GM12878 (cell line): ENCODE measurements at regions not wholly inside any gene's neighbourhood (a gene's known extent, or its start where the extent isn't known, plus 50 kb on each side); places are given as distances from the start of the nearest gene placed in this dataset.

Experiments
- ATAC-seq: fragments of 200-7000 bp; cut with Tn5 transposase; 3 replicates; pipeline ENCODE4 v1.9.1; 2020; ENCODE audit warnings: mild to moderate bottlenecking, moderate library complexity
- BruUV-seq: library from RNA; stranded (reverse); fragments of 400-500 nt; replicated peaks from 2 replicates; lab custom pipeline; 2021; lab: Mats Ljungman, UMichigan
- CTCF ChIA-PET: fragments of 300-600 bp; sonication (Branson Sonifier 250); formaldehyde crosslinking; extraction: SDS; loops from one replicate; lab custom pipeline; 2021; ENCODE audit warnings: inconsistent platforms; lab: Yijun Ruan, JAX
- POLR2A ChIA-PET: fragments of 350-600 bp; formaldehyde crosslinking; extraction: SDS; loops from one replicate; lab custom pipeline; 2021; ENCODE audit warnings: inconsistent platforms; lab: Charles Lee
- RAD21 ChIA-PET: fragments of 300-600 bp; sonication (Branson Sonifier 250); formaldehyde crosslinking; loops from one replicate; lab custom pipeline; 2023; ENCODE audit warnings: antibody characterized with exemption; ENCODE audit not compliant: unreplicated experiment; lab: Charles Lee
- SMC1A ChIA-PET: fragments of 300-600 bp; sonication (Branson Sonifier 250); formaldehyde crosslinking; loops from one replicate; lab custom pipeline; 2023; ENCODE audit not compliant: unreplicated experiment, uncharacterized antibody; lab: Charles Lee
- DNase-seq: peaks from one replicate; pipeline ENCODE4 v3.0.0-alpha.2; 2011; ENCODE audit warnings: low read depth, low spot score
- FAIRE-seq: peaks from 3 replicates; lab custom pipeline; 2011; peaks lifted over from hg19 to GRCh38; lab: Jason Lieb, UNC
- H2AFZ ChIP-seq: 2 replicates; pipeline ENCODE4 v1.6.0; 2011; ENCODE audit warnings: low read depth, low read length, control low read depth; ENCODE audit not compliant: control insufficient read depth
- H3K27ac ChIP-seq: 2 replicates; pipeline ENCODE4 v1.5.1; 2011; ENCODE audit warnings: control low read depth; ENCODE audit not compliant: control insufficient read depth, insufficient read depth
- H3K27me3 ChIP-seq, 2 experiments: replicated peaks in 1 of 2; 2 replicates each; pipeline versions ENCODE4 v1.6.0 to v1.6.1; 2011; ENCODE audit warnings: low read length in 1 of 2; ENCODE audit not compliant: control insufficient read depth in 2 of 2, insufficient read depth in 2 of 2
- H3K36me3 ChIP-seq, 2 experiments: 2 replicates each; pipeline ENCODE4 v1.5.1; 2011; ENCODE audit warnings: low read length in 1 of 2; ENCODE audit not compliant: control insufficient read depth in 2 of 2, insufficient read depth in 2 of 2
- H3K4me1 ChIP-seq: 2 replicates; pipeline ENCODE4 v1.6.1; 2011; ENCODE audit warnings: mild to moderate bottlenecking, low read length, moderate library complexity, mixed read lengths; ENCODE audit not compliant: control insufficient read depth, insufficient read depth
- H3K4me2 ChIP-seq: 2 replicates; pipeline ENCODE4 v1.6.0; 2011; ENCODE audit warnings: control low read depth; ENCODE audit not compliant: control insufficient read depth, insufficient read depth
- H3K4me3 ChIP-seq: fragments of 200-600 bp; sonication (generic); 2 replicates; pipeline ENCODE4 v1.5.1; 2016
- H3K79me2 ChIP-seq: 2 replicates; pipeline ENCODE4 v1.6.0; 2011; ENCODE audit warnings: low read length; ENCODE audit not compliant: control insufficient read depth, insufficient read depth
- H3K9ac ChIP-seq: 2 replicates; pipeline ENCODE4 v1.8.0; 2011; ENCODE audit warnings: low read length, control low read depth, mixed read lengths; ENCODE audit not compliant: control insufficient read depth, insufficient read depth
- H3K9me3 ChIP-seq: replicated peaks from 3 replicates; pipeline ENCODE4 v1.5.1; 2011; ENCODE audit warnings: mild to moderate bottlenecking, low read length; ENCODE audit not compliant: control insufficient read depth, insufficient read depth
- H4K20me1 ChIP-seq: 2 replicates; pipeline ENCODE4 v1.6.0; 2011; ENCODE audit not compliant: control insufficient read depth, insufficient read depth
- BMI1 ChIP-seq: fragments of 450-650 bp; IDR thresholded peaks from 2 replicates; pipeline ENCODE4 v1.6.1; 2016; ENCODE audit warnings: mild to moderate bottlenecking, moderate library complexity, borderline replicate concordance
- GATAD2B ChIP-seq: fragments of 450-650 bp; conservative IDR thresholded peaks from 2 replicates; pipeline ENCODE4 v1.6.1; 2017; ENCODE audit warnings: low read depth, mild to moderate bottlenecking, moderate library complexity
- IKZF1 ChIP-seq: fragments of 450-650 bp; conservative IDR thresholded peaks from 2 replicates; pipeline ENCODE4 v1.6.1; 2017; ENCODE audit warnings: antibody characterized with exemption, mild to moderate bottlenecking
- NR2F1 ChIP-seq: fragments of 450-650 bp; conservative IDR thresholded peaks from 2 replicates; pipeline ENCODE4 v1.6.1; 2017; ENCODE audit warnings: mild to moderate bottlenecking
- PAX5 ChIP-seq: IDR thresholded peaks from 2 replicates; pipeline ENCODE4 v1.6.1; 2011; ENCODE audit warnings: low read depth, low read length, borderline replicate concordance
- PML ChIP-seq: IDR thresholded peaks from 2 replicates; pipeline ENCODE4 v1.6.1; 2012; ENCODE audit warnings: low read length, inconsistent platforms
- POU2F2 ChIP-seq: IDR thresholded peaks from 3 replicates; pipeline ENCODE4 v1.6.1; 2011; ENCODE audit warnings: low read depth, mild to moderate bottlenecking, low read length, borderline replicate concordance
- SIX5 ChIP-seq: IDR thresholded peaks from 2 replicates; pipeline ENCODE4 v1.6.1; 2011; ENCODE audit warnings: mild to moderate bottlenecking, low read depth, low read length, moderate library complexity; ENCODE audit not compliant: severe bottlenecking
- ZSCAN29 ChIP-seq: fragments of 450-650 bp; IDR thresholded peaks from 2 replicates; pipeline ENCODE4 v1.6.1; 2017; ENCODE audit warnings: mild to moderate bottlenecking, moderate library complexity
- WGBS: methylation state at CpG from one replicate; pipeline ENCODE4 v1.1.6; 2016; ENCODE audit warnings: low lambda C conversion rate; ENCODE audit not compliant: insufficient replicate concordance, insufficient coverage; ENCODE audit errors: missing lambda C conversion rate; 5-methylcytosine and 5-hydroxymethylcytosine counted together
- in situ Hi-C: fragments of 300-500 bp; cut with MboI; formaldehyde crosslinking; loops from 9 replicates; pipeline ENCODE4 v1.14.3; 2018; ENCODE audit warnings: mixed read lengths
- intact Hi-C: fragments of 100-400 bp; cut with micrococcal nuclease; formaldehyde crosslinking; loops from one replicate; pipeline ENCODE4 v1.14.2; 2022; ENCODE audit not compliant: unreplicated experiment
- TF ChIP-seq, protein P1 (sequence below): fragments of 450-650 bp; IDR thresholded peaks from 2 replicates; pipeline ENCODE4 v1.6.1; 2017; ENCODE audit warnings: mild to moderate bottlenecking, low read depth, inconsistent platforms; ENCODE audit not compliant: poor library complexity, severe bottlenecking
- TF ChIP-seq, protein P2 (sequence below): IDR thresholded peaks from 2 replicates; pipeline ENCODE4 v1.6.1; 2011; ENCODE audit warnings: borderline replicate concordance, low read depth, mild to moderate bottlenecking, moderate library complexity, mixed read lengths, low read length; ENCODE audit not compliant: insufficient read depth; ENCODE audit errors: extremely low read length
- TF ChIP-seq, protein P3 (sequence below): IDR thresholded peaks from 2 replicates; pipeline ENCODE4 v1.6.1; 2011; ENCODE audit warnings: low read depth, mild to moderate bottlenecking, low read length, moderate library complexity, borderline replicate concordance; ENCODE audit errors: extremely low read depth
- TF ChIP-seq, protein P4 (sequence below): IDR thresholded peaks from 2 replicates; pipeline ENCODE4 v1.6.1; 2011; ENCODE audit warnings: mild to moderate bottlenecking, low read depth, low read length, moderate library complexity; ENCODE audit not compliant: insufficient replicate concordance

DNA sequence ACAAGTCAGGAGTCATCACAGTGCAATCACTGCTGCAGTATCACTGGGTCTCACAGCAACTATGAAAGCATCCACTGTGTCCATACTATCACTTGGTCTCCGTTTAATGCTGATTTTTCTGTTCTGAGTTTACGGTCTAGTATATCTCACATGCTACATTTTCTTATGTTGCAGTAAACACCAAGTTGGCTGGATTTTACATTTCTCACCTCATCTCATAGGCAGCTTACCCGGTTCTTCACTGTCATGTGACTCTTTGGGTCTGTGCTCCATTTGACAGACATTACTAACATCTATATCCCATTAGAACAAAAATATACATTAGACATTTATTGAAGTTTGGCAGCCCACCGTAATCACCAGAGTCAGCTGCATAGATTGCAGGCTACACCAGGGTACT lies 115.7 kb upstream of the PRMT8 start (continued):
- TF ChIP-seq, protein P1, sequence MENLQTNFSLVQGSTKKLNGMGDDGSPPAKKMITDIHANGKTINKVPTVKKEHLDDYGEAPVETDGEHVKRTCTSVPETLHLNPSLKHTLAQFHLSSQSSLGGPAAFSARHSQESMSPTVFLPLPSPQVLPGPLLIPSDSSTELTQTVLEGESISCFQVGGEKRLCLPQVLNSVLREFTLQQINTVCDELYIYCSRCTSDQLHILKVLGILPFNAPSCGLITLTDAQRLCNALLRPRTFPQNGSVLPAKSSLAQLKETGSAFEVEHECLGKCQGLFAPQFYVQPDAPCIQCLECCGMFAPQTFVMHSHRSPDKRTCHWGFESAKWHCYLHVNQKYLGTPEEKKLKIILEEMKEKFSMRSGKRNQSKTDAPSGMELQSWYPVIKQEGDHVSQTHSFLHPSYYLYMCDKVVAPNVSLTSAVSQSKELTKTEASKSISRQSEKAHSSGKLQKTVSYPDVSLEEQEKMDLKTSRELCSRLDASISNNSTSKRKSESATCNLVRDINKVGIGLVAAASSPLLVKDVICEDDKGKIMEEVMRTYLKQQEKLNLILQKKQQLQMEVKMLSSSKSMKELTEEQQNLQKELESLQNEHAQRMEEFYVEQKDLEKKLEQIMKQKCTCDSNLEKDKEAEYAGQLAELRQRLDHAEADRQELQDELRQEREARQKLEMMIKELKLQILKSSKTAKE = no peak

DNA sequence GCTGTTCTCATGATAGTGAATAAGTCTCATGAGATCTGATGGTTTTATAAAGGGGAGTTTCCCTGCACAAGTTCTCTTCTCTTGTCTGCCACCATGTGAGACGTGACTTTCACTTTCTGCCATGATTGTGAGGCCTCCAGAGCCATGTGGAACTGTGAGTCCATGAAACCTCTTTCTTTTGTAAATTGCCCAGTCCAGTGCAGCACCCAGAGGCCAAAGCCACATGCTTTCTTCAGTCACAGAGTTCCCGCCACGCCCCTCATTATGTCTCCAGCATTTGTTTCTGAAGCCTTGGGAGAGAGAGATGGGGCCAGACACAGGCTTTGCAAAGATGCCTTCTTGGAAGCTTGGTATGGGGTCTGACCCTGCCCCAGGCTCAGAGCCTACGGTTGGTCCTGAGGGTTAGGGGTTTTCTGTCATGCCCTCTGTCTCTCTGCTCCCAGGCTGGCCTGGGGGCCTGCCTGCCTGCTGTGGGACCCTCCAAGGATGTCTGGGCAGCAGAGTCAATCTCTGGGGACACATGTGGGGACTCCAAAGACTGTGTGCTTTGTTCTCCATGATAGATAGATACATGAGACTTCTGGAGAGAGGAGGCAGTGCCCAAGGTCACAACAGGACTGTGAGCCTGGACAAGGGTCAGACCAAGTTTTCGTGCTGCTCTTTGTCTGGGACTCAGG lies 114.1 kb upstream of the PRMT8 start:
- H3K9me3 ChIP-seq = peaks cover 2% of the 10 kb centered on the region; the same call in 1 of the 3 replicates
- DNase-seq = no peak
- no peak for FAIRE-seq
- no peak overlapping the region for H3K27ac ChIP-seq
- ChIA-PET POLR2A (no interaction called here), RAD21 (no interaction called here), CTCF (no interaction called here), SMC1A (no interaction called here)
- no peak overlapping the region for H3K4me2 ChIP-seq
- intact Hi-C loops (no loop called here), in situ Hi-C loops (no loop called here)
- H2AFZ ChIP-seq = no peak overlapping the region
- no peaks in the 10 kb centered on the region for H3K36me3 ChIP-seq
- H3K9ac ChIP-seq = no peak overlapping the region
- no peak for ATAC-seq
- no TSS peak for BruUV-seq
- 28% methylated on average over 5 of the region's 5 CpGs for WGBS
- no peaks in the 10 kb centered on the region for H3K79me2 ChIP-seq
- H4K20me1 ChIP-seq = no peaks in the 10 kb centered on the region
- H3K27me3 ChIP-seq = no peaks in the 10 kb centered on the region
- H3K4me3 ChIP-seq = no peak overlapping the region
- H3K4me1 ChIP-seq = no peaks in the 10 kb centered on the region
- no peak for TF ChIP-seq POU2F2
- TF ChIP-seq SIX5 = no peak
- TF ChIP-seq, protein P1 = no peak
- TF ChIP-seq, protein P2, sequence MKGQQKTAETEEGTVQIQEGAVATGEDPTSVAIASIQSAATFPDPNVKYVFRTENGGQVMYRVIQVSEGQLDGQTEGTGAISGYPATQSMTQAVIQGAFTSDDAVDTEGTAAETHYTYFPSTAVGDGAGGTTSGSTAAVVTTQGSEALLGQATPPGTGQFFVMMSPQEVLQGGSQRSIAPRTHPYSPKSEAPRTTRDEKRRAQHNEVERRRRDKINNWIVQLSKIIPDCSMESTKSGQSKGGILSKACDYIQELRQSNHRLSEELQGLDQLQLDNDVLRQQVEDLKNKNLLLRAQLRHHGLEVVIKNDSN = no peak
- no peak for TF ChIP-seq ZSCAN29
- no peak for TF ChIP-seq GATAD2B
- TF ChIP-seq PML = no peak
- TF ChIP-seq, protein P3, sequence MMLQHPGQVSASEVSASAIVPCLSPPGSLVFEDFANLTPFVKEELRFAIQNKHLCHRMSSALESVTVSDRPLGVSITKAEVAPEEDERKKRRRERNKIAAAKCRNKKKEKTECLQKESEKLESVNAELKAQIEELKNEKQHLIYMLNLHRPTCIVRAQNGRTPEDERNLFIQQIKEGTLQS = no peak
- TF ChIP-seq, protein P4, sequence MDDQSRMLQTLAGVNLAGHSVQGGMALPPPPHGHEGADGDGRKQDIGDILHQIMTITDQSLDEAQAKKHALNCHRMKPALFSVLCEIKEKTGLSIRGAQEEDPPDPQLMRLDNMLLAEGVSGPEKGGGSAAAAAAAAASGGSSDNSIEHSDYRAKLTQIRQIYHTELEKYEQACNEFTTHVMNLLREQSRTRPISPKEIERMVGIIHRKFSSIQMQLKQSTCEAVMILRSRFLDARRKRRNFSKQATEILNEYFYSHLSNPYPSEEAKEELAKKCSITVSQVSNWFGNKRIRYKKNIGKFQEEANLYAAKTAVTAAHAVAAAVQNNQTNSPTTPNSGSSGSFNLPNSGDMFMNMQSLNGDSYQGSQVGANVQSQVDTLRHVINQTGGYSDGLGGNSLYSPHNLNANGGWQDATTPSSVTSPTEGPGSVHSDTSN = no peak
- TF ChIP-seq NR2F1 = no peak
- TF ChIP-seq BMI1 = no peak
- TF ChIP-seq IKZF1 = no peak
- TF ChIP-seq PAX5 = no peak
